Left ventricle myocardium superior (tissue), 1 donor: ENCODE measurements at regions not wholly inside any gene's neighbourhood (a gene's known extent, or its start where the extent isn't known, plus 50 kb on each side); places are given as distances from the start of the nearest gene placed in this dataset.

ENCODE experiments used
- ATAC-seq: fragments of 200-7000 bp; cut with Tn5 transposase; one replicate; pipeline ENCODE4 v1.9.1; 2020; ENCODE audit warnings: mild to moderate bottlenecking, moderate library complexity
- DNase-seq: peaks from one replicate; pipeline ENCODE4 v3.0.0-alpha.2; 2020
- intact Hi-C: fragments of 100-400 bp; cut with micrococcal nuclease; formaldehyde crosslinking; loops from one replicate; pipeline ENCODE4 v1.11.0; 2022
- donor health status: DM: no; HTN: yes; CAD: no; lungs with severe emphysema.

DNA sequence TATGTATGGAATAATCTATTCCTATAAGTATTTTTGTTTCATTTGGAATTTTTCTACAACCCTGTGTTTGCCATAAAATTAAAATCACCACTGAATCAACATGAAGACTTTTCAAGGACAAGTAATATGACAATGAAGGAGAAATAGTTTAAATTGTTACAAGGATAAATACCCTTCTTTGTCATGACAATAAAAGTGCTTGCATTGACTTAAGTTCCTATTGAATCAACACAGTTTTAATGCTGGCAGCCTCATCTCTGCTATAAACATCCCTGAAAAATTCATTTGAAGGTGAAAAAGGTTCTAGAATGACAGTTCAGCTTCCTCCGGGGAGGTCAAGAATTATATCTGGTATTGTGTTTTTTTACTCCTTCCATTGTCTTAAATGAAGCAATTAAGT, 1105.1 kb upstream of the CDH9 start:
- DNase-seq (no peak), ATAC-seq (no peak)
- intact Hi-C loops = no loop called here

DNA sequence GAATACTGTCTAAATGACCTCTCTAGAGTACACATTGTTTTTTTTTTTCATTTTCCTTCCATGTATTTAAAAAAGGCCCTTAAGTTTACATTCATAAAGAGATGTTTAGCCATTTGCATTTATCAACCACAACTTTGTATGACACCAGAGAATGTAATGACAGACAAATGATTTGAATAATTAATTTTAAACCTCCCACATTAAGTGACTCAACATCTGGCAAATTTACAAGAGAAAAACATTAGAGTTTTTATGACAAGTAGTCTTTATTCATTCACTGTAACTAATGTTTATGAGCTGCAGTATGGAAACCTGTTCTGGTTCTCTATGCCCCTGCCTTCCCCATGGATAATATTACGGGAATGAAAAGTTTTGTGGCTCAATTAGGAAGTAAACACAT, 1093.8 kb upstream of the CDH9 start:
- ATAC-seq = no peak
- intact Hi-C loops = no loop called here

DNA sequence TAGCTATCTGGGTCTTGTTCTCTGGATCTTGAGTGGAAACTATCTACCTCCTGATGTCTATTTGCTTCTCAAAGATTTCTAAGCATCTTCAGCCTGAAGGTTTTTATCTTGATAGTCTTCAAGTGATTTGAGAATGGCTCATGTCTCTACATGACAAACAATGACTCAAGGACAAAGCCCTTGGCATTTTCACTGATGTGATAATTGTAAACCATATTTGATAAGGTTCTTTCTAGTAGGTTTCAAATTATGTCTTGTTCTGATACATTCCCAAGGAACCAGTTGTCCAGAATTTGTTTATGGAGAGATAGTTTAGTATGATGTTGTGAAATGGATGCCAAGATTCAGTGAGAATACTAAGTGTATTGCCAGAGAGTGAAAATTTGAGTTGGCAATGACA, 1079.3 kb upstream of the CDH9 start:
- intact Hi-C loops = no loop called here
- ATAC-seq = no peak
- no peak for DNase-seq

More for the DNA sequence above, 1093.8 kb upstream of the CDH9 start:
- no peak for DNase-seq

DNA sequence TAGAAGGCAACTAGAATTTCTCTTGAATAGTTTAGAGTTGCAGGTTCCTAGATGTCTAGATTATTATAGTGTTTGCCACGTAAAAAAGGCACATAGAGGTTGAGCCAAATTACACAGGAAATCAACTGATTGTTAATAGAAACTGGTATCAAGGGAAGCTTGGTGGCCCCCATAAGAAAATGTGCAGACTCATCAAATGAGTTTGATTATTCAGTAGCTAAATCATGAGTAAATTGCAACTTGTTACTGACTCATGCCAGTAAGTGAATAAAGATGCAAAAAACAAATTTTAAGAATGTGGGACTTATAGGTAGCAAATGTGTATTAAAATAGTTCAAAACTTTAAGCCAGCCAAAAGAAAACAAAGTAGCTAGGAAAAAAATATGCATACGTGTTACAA, 1078.9 kb upstream of the CDH9 start:
- intact Hi-C loops = no loop called here
- DNase-seq (no peak), ATAC-seq (no peak)

DNA sequence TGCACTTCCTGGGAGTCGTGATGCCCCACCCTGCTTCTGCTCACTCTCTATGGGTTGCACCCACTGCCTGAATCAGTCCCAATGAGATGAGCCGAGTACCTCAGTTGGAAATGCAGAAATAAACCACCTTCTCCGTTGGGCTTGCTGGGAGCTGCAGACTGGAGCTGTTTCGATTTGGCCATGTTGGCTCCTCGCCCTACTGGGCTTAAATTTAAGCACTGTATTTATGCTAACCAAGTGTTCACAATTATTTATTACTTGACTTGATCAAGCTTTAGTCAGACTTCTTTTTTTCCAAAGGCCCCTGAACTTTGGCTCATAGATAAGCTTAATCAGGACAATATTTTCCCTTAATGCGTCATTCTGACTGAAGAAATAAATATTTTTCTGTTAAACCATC, 1072.4 kb upstream of the CDH9 start:
- ATAC-seq = no peak
- intact Hi-C loops = no loop called here
- DNase-seq = no peak

DNA sequence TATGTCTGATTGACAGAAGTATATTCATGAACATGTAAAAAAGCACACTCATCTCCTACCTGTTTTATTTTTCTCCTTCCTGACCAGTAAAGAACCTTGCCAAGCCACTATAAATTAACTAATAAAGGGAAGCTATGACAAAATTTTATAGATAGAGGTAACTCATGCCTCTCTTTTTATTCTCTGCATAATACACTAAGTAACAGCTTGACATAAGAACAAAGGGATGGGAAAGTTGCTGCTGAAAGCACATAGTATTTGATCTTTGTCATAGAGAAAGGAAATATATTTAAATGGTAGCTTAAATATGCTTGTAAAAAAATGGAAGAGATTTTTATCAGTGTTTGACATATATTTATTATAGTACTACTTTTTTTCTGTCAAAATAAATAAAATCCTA, 1065.7 kb upstream of the CDH9 start:
- DNase-seq (no peak), ATAC-seq (no peak)
- intact Hi-C loops = no loop called here

DNA sequence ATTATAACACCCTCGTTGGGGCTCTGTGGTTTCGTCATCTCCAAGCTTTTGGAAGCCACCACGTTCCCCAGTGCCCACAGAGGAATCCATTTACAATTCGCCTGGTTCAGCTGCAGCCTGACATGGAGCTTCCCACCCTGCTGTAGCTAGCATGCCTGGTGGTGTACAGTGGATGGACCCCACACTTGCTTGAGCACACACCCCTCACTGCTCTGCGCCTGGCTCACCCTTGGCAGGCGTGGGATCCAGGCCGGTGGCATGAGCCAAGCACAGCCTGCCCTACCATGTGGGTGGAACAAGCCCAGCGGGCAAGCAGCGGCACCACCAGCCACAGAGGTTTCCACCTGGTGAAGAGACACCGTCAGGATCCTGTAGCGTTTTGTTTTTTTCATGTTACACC, 1045.7 kb upstream of the CDH9 start:
- peak; percentile 12 for DNase-seq
- intact Hi-C loops = no loop called here
- no peak for ATAC-seq

DNA sequence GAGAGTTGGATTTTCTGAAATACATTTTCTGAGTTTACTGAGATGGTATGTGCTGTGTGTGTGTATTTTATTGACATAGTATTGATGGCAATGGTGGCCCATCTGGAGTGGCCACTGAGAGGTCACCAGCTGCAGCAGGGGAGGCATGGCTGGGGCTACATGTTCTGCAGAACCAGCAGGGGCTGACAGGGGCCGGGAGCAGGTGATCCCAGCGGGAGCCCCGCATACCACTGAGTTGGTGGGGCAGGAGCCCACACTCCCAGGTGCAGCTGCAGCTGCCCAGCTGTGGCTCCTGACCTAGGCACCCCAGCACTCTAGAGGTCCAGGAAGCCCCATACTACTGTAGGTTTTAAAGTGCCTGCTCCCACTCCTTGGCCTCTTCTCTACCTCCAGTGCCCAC, 1044.2 kb upstream of the CDH9 start:
- intact Hi-C loops = no loop called here
- ATAC-seq (no peak), DNase-seq (no peak)

DNA sequence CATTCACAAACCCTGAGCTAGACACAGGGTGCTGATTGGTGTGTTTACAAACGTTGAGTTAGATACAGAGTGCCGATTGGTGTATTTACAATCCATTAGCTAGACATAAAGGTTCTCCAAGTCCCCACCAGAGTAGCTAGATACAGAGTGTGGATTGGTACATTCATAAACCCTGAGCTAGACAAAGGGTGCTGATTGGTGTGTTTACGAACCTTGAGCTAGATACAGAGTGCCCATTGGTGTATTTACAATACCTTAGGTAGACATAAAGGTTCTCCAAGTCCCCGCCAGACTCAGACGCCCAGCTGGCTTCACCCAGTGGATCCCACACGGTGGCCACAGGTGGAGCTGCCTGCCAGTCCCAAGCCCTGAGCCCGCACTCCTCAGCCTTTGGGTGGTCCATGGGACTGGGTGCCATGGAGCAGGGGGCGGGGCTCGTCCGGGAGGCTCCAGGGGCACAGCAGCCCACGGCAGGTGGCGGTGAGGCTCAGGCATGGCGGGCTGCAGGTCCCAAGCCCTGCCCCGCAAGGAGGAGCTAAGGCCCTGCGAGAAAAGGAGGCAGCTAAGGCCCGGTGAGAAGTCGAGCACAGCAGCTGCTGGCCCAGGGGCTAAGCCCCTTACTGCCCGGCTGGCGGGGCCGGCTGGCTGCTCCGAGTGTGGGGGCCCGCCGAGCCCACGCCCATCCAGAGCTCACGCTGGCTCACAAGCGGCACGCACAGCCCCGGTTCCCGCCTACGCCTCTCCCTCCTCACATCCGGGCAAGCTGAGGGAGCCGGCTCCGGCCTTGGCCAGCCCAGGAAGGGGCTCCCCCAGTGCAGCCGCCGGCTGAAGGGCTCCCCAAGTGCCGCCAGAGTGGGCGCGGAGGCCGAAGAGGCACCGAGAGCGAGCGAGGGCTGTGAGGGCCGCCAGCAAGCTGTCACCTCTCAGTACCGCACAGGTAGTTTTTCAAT, 1039.2 kb upstream of the CDH9 start:
- intact Hi-C loops = no loop called here
- ATAC-seq = no peak
- DNase-seq = peak; percentile 17

DNA sequence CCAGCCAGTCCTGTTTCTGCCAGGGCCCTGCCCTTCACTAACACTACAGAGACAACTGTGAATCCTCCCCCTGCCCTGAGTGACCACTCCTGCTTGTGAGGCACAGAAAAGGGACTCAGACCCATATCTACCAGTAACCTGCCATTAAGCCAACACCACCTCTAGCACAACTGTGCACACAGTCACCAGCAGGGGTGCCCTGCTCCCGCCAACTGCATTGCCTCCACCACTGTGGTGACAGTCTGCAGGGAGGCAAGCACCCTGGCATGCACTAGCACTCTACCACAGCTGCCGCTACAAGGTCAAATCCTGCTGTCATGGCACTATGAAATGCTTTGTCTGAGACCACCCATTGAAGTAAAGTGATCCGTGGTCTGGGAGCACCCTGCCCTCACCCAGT, 1028.5 kb upstream of the CDH9 start:
- intact Hi-C loops = no loop called here
- no peak for ATAC-seq
- DNase-seq = no peak

DNA sequence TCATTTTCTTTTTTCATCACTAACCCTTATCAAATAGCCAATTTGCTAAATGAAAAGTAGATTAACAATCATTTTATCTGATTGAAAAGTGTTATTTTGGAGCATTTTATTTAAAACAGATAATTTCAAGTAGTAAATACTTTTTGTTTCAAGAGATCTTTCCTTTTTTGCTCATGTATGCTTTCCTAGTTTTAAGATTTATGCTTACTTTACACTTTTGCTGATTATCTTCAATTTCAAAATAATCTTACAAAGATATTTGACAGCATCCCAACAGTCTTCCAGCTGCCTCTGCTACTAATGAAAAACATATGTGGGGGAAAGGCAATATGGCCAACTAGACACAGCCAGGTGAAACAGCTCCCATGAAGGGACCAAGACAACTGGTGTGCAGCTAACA, 1027.3 kb upstream of the CDH9 start:
- intact Hi-C loops = no loop called here
- DNase-seq (no peak), ATAC-seq (no peak)

DNA sequence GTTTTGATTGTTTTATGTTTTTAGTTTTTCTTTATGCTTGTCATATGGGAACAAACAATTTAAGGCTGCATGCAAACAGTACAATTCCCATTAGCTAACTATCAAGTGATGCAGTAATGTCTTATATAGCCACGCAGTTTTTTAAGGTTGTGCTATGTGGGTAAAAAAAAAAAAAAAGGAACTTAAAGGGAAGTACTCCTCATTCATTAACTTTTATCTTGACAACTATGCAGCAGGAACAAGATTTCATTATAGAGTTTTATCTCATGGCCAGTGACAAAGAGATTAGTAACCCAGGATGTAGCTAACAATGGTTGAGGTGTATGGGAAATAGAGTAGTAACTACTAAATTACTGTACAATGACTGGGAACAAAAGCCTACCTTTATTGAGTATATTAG, 1008.2 kb upstream of the CDH9 start:
- ATAC-seq = no peak
- DNase-seq = no peak
- intact Hi-C loops = no loop called here

DNA sequence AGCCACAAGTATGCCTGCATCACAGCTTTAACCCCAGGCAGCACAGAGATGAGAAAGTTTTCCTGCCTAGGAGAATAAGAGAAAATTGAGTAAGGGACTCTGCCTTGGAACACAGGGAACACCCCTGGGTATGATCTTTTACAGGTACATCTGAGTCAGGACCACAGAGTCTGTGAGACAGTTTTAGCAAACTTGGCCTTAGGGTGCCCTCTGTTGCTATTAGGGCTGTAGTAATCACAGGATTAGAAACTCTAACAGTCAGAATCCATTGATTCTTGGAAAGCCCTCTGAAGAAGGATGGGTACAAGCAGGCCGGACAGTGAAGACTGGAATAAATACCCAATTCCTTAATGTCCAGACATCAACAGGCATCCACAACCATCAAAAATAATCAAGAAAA, 989.5 kb upstream of the CDH9 start:
- DNase-seq (no peak), ATAC-seq (no peak)
- intact Hi-C loops = no loop called here

DNA sequence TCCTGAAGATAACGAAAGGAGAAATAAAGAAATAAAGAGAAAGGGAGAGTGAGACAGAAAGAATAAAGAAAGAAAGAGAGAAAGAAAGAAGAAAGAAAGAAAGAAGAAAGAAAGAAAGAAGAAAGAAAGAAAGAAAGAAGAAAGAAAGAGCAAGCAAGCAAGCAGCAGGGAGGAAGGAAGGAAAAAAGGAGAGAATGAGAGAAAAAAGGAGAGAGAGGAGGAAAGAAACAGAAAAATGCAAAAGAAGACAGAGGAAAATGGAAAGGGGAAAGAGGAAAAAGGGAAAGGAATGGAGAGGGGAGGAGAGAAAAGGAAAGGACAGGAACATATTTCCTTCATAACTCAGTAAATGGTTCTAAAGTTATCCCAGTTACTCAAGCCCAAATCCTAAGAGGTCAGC, 978.8 kb upstream of the CDH9 start:
- intact Hi-C loops = no loop called here
- DNase-seq (no peak), ATAC-seq (no peak)

DNA sequence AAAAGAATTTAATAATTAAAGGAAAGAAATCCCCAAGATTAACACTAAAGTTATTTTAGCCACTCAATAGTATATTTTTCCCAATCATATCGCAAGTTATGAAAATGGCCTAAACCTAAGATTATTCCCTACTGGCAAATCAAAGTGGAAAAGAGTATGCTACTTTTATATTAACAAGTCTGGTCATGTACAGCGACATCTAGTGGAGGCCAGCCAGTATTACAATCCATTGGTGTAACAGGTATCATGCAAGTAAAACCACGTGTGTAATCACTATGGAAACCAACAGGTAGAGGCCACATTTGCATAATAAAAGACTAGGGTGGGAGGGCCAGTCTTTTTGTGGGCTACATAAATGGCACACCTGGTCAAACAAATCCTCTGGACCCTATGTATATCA, 976.4 kb upstream of the CDH9 start:
- no peak for ATAC-seq
- intact Hi-C loops = no loop called here
- DNase-seq = no peak

DNA sequence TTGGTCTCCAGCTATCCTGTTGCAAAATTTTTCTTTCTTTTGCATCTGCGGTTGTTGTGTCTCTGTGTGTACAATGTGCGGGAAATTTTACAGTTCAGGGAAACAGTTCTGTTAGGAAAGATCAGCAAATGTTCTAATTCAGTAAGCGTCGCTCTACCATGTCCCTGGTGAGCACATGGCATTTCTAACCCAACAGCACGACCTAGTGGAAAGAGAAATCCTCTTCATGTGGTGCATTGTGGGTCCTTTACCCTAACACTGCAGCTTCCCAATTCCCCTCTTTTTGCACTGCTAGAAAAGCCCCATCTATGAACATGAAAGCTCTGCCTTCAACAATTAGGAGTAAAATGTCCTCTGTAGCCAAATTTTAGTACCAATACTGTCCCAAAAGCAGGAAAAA, 974.2 kb upstream of the CDH9 start:
- no peak for ATAC-seq
- intact Hi-C loops = no loop called here
- no peak for DNase-seq

DNA sequence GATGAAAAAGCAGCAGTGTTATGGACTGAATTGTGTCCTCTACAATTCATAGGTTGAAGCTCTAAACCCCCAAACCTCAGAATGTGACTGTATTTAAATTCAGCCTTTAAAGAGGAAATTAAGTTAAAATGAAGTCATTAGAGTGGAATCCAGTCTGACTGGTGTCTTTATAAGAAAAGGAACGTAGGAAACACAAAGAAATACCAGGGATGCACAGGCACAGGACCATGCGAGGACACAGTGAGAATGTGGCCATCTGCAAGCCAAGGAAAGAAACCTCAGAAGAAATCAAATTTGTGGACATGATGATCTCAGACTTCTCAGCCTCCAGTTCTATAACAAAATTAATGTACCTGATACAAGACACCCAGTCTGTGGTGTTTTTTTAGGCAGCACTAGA, 971.2 kb upstream of the CDH9 start:
- ATAC-seq (no peak), DNase-seq (no peak)
- intact Hi-C loops = no loop called here

DNA sequence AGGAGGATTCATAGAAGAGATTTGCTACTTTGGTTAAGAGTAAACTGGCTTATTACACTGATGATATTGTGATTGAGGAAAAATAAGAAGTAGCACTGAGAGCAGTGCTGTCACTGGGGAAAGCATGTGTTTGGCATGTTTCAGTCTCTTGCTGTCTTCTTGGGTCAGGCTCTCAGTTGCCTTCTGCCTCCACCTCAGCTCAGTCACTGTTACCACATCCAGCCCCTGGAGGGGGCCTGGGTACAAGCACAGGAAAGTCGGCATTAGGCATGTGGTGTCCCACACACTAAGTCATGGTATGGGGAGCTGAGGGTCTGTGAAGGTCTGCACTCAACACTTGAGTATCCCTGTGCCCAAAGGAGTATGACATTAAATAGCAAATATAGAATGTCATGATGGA, 958.3 kb upstream of the CDH9 start:
- no peak for ATAC-seq
- DNase-seq = no peak
- intact Hi-C loops = no loop called here

DNA sequence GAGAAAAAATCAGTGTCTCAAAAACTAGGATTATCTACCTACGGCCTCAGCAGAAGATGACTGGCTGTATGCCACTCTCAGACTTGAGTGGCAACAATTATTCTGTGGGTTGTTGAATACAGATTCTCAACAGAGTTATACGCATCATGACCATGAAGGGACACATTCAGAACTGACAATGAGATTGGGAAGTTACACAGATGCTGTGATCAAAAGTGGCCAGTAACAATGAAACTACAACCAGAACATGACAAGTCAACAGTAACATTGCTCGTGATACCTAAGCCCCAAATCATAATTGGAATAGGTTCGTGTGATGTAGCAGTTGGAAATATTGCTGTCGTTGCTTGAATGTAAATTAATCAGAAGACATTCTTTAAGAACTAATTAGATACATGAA, 957.5 kb upstream of the CDH9 start:
- DNase-seq = no peak
- intact Hi-C loops = no loop called here
- ATAC-seq = no peak

DNA sequence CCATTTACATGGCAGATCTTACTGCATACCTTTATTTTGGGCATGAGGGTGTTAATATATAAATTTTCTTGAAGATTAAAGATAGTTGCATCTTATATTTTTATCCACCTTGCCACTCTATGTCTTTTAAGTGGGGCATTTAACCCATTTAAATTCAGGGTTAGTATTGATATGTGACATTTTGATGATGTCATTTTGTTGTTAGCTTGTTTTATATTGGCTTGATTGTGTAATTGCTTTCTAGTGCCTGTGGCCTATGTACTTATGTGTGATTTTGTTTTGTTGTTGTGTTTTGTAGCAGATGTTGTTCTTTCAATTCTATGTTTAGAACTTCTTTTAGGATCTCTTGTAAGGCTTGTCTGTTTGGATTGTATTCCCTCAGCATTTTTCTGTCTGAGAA, 939.9 kb upstream of the CDH9 start:
- intact Hi-C loops = no loop called here
- ATAC-seq = no peak
- DNase-seq = no peak

DNA sequence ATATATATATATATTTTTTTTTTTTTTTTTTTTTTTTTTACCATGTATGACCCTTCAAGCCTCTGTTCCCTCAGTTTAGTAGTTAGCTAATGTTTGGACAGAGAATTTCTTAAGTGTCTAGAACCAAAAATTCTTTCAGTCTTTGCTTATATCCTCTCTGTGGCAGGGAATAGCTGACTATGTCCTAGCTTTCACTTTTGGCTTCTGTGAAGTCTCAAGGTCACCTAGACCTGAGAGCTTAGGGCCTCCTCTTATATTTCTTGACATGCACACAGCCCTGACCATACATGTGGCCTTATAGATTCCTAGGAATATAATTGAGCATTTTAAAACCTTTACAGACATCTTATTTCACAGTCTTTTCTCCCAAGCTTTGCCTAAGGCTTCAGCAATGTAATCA, 930.8 kb upstream of the CDH9 start:
- intact Hi-C loops = no loop called here
- DNase-seq (no peak), ATAC-seq (no peak)
